ENCODE measurements at regions not wholly inside any gene's neighbourhood (a gene's known extent, or its start where the extent isn't known, plus 50 kb on each side); places are given as distances from the start of the nearest gene placed in this dataset.

- WGBS (ENCODE audit: low lambda C conversion rate, missing lambda C conversion rate): 78% methylated on average over 6 of the region's 6 CpGs
- Histone ChIP-seq H3K4me1 (ENCODE audit: insufficient read depth) (no peaks in the 10 kb centered on the region), H2AFZ (no peak overlapping the region), H4K20me1 (ENCODE audit: insufficient read depth, poor library complexity, severe bottlenecking) (no peaks in the 10 kb centered on the region), H3K9me3 (ENCODE audit: low read depth) (no peaks in the 10 kb centered on the region), H3K36me3 (replicated peaks; ENCODE audit: insufficient read depth, low read depth) (no peaks in the 10 kb centered on the region), H3K9me2 (replicated peaks; ENCODE audit: insufficient read depth) (no peaks in the 10 kb centered on the region), H3K27ac (no peak overlapping the region), H3K79me2 (no peaks in the 10 kb centered on the region), H3K27me3 (no peaks in the 10 kb centered on the region), H3K4me2 (no peak overlapping the region), H3K4me3 (no peak overlapping the region)
- DNase-seq (ENCODE audit: low spot score): no peak
- TF ChIP-seq EZH2 (IDR thresholded peaks at IDR 0.05; ENCODE audit: borderline replicate concordance) (no peak), EZH2phosphoT487 (IDR thresholded peaks at IDR 0.05; ENCODE audit: low read depth, severe bottlenecking, unreplicated experiment) (no peak), CTCF (IDR thresholded peaks at IDR 0.05; ENCODE audit: poor library complexity) (no peak)
These were observed 194.4 kb downstream of the TMX3 start for GRCh38 chr18:68520406-68521075.

- Histone ChIP-seq H3K9me2 (replicated peaks; ENCODE audit: insufficient read depth) (no peaks in the 10 kb centered on the region), H4K20me1 (ENCODE audit: insufficient read depth, poor library complexity, severe bottlenecking) (no peaks in the 10 kb centered on the region), H3K4me2 (no peak overlapping the region), H3K36me3 (replicated peaks; ENCODE audit: insufficient read depth, low read depth) (no peaks in the 10 kb centered on the region), H3K9me3 (ENCODE audit: low read depth) (no peaks in the 10 kb centered on the region), H3K27ac (no peak overlapping the region), H3K4me1 (ENCODE audit: insufficient read depth) (no peaks in the 10 kb centered on the region), H3K79me2 (no peaks in the 10 kb centered on the region), H2AFZ (no peak overlapping the region), H3K27me3 (no peaks in the 10 kb centered on the region), H3K4me3 (no peak overlapping the region)
- TF ChIP-seq EZH2 (IDR thresholded peaks at IDR 0.05; ENCODE audit: borderline replicate concordance) (no peak), EZH2phosphoT487 (IDR thresholded peaks at IDR 0.05; ENCODE audit: low read depth, severe bottlenecking, unreplicated experiment) (no peak), CTCF (IDR thresholded peaks at IDR 0.05; ENCODE audit: poor library complexity) (no peak)
- 88% methylated on average over 3 of the region's 3 CpGs for WGBS (ENCODE audit: low lambda C conversion rate, missing lambda C conversion rate)
- no peak for DNase-seq (ENCODE audit: low spot score)
These were observed 195.6 kb downstream of the TMX3 start for GRCh38 chr18:68519336-68519735.

GRCh38 chr18:68509902-68510301 is 205.0 kb downstream of the TMX3 start:
- Histone ChIP-seq H3K9me2 (replicated peaks; ENCODE audit: insufficient read depth) (no peaks in the 10 kb centered on the region), H2AFZ (no peak overlapping the region), H3K27me3 (no peaks in the 10 kb centered on the region), H3K4me3 (no peak overlapping the region), H4K20me1 (ENCODE audit: insufficient read depth, poor library complexity, severe bottlenecking) (no peaks in the 10 kb centered on the region), H3K4me2 (no peak overlapping the region), H3K27ac (no peak overlapping the region), H3K79me2 (no peaks in the 10 kb centered on the region), H3K9me3 (ENCODE audit: low read depth) (no peaks in the 10 kb centered on the region), H3K36me3 (replicated peaks; ENCODE audit: insufficient read depth, low read depth) (no peaks in the 10 kb centered on the region), H3K4me1 (ENCODE audit: insufficient read depth) (no peaks in the 10 kb centered on the region)
- TF ChIP-seq EZH2phosphoT487 (IDR thresholded peaks at IDR 0.05; ENCODE audit: low read depth, severe bottlenecking, unreplicated experiment) (no peak), EZH2 (IDR thresholded peaks at IDR 0.05; ENCODE audit: borderline replicate concordance) (no peak), CTCF (IDR thresholded peaks at IDR 0.05; ENCODE audit: poor library complexity) (no peak)
- WGBS (ENCODE audit: low lambda C conversion rate, missing lambda C conversion rate): 69% methylated on average over 2 of the region's 2 CpGs
- DNase-seq (ENCODE audit: low spot score): no peak

Data from hepatocyte (in vitro differentiated cells).